Fibroblast of lung (primary cell): ENCODE measurements at regions not wholly inside any gene's neighbourhood (a gene's known extent, or its start where the extent isn't known, plus 50 kb on each side); places are given as distances from the start of the nearest gene placed in this dataset.

ENCODE experiments used
- DNase-seq, 2 donors: peaks; one replicate each; pipeline versions ENCODE4 v3.0.0 to v3.0.0-alpha.2; 2010; ENCODE audit warnings: low read depth in 2 of 2
- H2AFZ ChIP-seq: 2 replicates; pipeline ENCODE4 v1.5.1; 2012; ENCODE audit warnings: low read length, control low read depth, inconsistent platforms
- H3K27ac ChIP-seq: 2 replicates; pipeline ENCODE4 v1.5.1; 2011; ENCODE audit warnings: low read length, control low read depth; ENCODE audit not compliant: insufficient read depth
- H3K27me3 ChIP-seq: 2 replicates; pipeline ENCODE4 v1.5.1; 2011; ENCODE audit warnings: mild to moderate bottlenecking, low read length; ENCODE audit not compliant: control insufficient read depth, insufficient read depth
- H3K36me3 ChIP-seq: 2 replicates; pipeline ENCODE4 v1.5.1; 2011; ENCODE audit warnings: low read length; ENCODE audit not compliant: control insufficient read depth, insufficient read depth
- H3K4me1 ChIP-seq: 2 replicates; pipeline ENCODE4 v1.5.1; 2011; ENCODE audit warnings: low read length; ENCODE audit not compliant: control insufficient read depth, insufficient read depth; ENCODE audit errors: extremely low read depth
- H3K4me2 ChIP-seq: 2 replicates; pipeline ENCODE4 v1.5.1; 2011; ENCODE audit warnings: low read length, control low read depth; ENCODE audit not compliant: insufficient read depth; ENCODE audit errors: extremely low read depth
- H3K4me3 ChIP-seq, 4 experiments: fragments of 200-600 bp in 1 of 4; sonication (generic) in 1 of 4; replicated peaks in 1 of 4; 2 replicates each; pipeline ENCODE4 v1.5.1; 2011 to 2016; ENCODE audit warnings: low read length in 4 of 4, low read depth in 3 of 4, mild to moderate bottlenecking in 3 of 4, control low read depth in 2 of 4, inconsistent platforms in 1 of 4, mixed read lengths in 1 of 4; ENCODE audit not compliant: insufficient read depth in 1 of 4; ENCODE audit errors: control extremely low read depth in 1 of 4
- H3K79me2 ChIP-seq: 2 replicates; pipeline ENCODE4 v1.5.1; 2012; ENCODE audit warnings: mild to moderate bottlenecking, low read length, inconsistent platforms; ENCODE audit not compliant: control insufficient read depth, insufficient read depth
- H3K9ac ChIP-seq: 2 replicates; pipeline ENCODE4 v1.5.1; 2011; ENCODE audit warnings: mild to moderate bottlenecking, low read length, control low read depth; ENCODE audit not compliant: insufficient read depth
- H3K9me3 ChIP-seq: 2 replicates; pipeline ENCODE4 v1.5.1; 2012; ENCODE audit warnings: low read depth, low read length; ENCODE audit not compliant: control insufficient read depth, insufficient read depth
- H4K20me1 ChIP-seq: 2 replicates; pipeline ENCODE4 v1.5.1; 2011; ENCODE audit warnings: low read length; ENCODE audit not compliant: control insufficient read depth, insufficient read depth; ENCODE audit errors: extremely low read depth
- CTCF ChIP-seq, 2 donors: IDR thresholded peaks in 1 of 2; conservative IDR thresholded peaks in 1 of 2; 1 replicate in 1 of 2; 2 replicates in 1 of 2; pipeline ENCODE4 v1.5.1; 2011 to 2012; ENCODE audit warnings: low read length in 2 of 2, control low read depth in 1 of 2, inconsistent platforms in 1 of 2, low read depth in 1 of 2, mild to moderate bottlenecking in 1 of 2
- EZH2 ChIP-seq: IDR thresholded peaks from 2 replicates; pipeline ENCODE4 v1.5.1; 2012; ENCODE audit warnings: low read length, control low read depth, mild to moderate bottlenecking; ENCODE audit errors: missing control alignments

- no peaks in the 10 kb centered on the region for H3K27me3 ChIP-seq
- H3K4me2 ChIP-seq = no peak overlapping the region
- no peaks in the 10 kb centered on the region for H3K79me2 ChIP-seq
- no peaks in the 10 kb centered on the region for H3K4me1 ChIP-seq
- no peak overlapping the region for H2AFZ ChIP-seq
- no peak for TF ChIP-seq CTCF (conservative IDR thresholded peaks at IDR 0.05 in 1 of 2, IDR thresholded peaks at IDR 0.05 in 1 of 2; ENCODE audit: low read depth in 1 of 2, low read length in 2 of 2)
- no peak for TF ChIP-seq EZH2
- H3K27ac ChIP-seq = no peak overlapping the region
- H4K20me1 ChIP-seq = no peaks in the 10 kb centered on the region
- no peaks in the 10 kb centered on the region for H3K36me3 ChIP-seq
- no peak overlapping the region for H3K4me3 ChIP-seq
- no peak for DNase-seq
- H3K9ac ChIP-seq = no peak overlapping the region
- no peaks in the 10 kb centered on the region for H3K9me3 ChIP-seq
Measured at GRCh38 chr4:173703021-173703420, 173.0 kb upstream of the HAND2 start.

GRCh38 chr4:173700650-173701049 is 170.6 kb upstream of the HAND2 start:
- no peaks in the 10 kb centered on the region for H4K20me1 ChIP-seq

GRCh38 chr4:173699841-173700475 is 169.9 kb upstream of the HAND2 start:
- Histone ChIP-seq H3K79me2 (no peaks in the 10 kb centered on the region), H3K4me1 (no peaks in the 10 kb centered on the region), H3K27me3 (no peaks in the 10 kb centered on the region), H3K36me3 (no peaks in the 10 kb centered on the region), H3K4me2 (no peak overlapping the region), H3K9ac (no peak overlapping the region), H3K4me3 (no peak overlapping the region), H3K27ac (no peak overlapping the region), H2AFZ (no peak overlapping the region), H4K20me1 (no peaks in the 10 kb centered on the region), H3K9me3 (no peaks in the 10 kb centered on the region)
- TF ChIP-seq EZH2 (no peak), CTCF (conservative IDR thresholded peaks at IDR 0.05 in 1 of 2, IDR thresholded peaks at IDR 0.05 in 1 of 2; ENCODE audit: low read depth in 1 of 2, low read length in 2 of 2) (no peak)
- no peak for DNase-seq

More at GRCh38 chr4:173700650-173701049, 170.6 kb upstream of the HAND2 start:
- Histone ChIP-seq H2AFZ (no peak overlapping the region), H3K79me2 (no peaks in the 10 kb centered on the region), H3K4me1 (no peaks in the 10 kb centered on the region), H3K9me3 (no peaks in the 10 kb centered on the region), H3K27me3 (no peaks in the 10 kb centered on the region), H3K4me3 (no peak overlapping the region), H3K36me3 (no peaks in the 10 kb centered on the region), H3K27ac (no peak overlapping the region), H3K4me2 (no peak overlapping the region), H3K9ac (no peak overlapping the region)
- TF ChIP-seq EZH2 (no peak), CTCF (conservative IDR thresholded peaks at IDR 0.05 in 1 of 2, IDR thresholded peaks at IDR 0.05 in 1 of 2; ENCODE audit: low read depth in 1 of 2, low read length in 2 of 2) (no peak)
- DNase-seq = no peak
